ENCODE measurements at regions not wholly inside any gene's neighbourhood (a gene's known extent, or its start where the extent isn't known, plus 50 kb on each side); places are given as distances from the start of the nearest gene placed in this dataset.
"Not testable (repeated sequence)": the region's sequence is repeated elsewhere in the genome, so short reads cannot be mapped to it uniquely, and the experiment has no call there.

- TF ChIP-seq, protein P1, sequence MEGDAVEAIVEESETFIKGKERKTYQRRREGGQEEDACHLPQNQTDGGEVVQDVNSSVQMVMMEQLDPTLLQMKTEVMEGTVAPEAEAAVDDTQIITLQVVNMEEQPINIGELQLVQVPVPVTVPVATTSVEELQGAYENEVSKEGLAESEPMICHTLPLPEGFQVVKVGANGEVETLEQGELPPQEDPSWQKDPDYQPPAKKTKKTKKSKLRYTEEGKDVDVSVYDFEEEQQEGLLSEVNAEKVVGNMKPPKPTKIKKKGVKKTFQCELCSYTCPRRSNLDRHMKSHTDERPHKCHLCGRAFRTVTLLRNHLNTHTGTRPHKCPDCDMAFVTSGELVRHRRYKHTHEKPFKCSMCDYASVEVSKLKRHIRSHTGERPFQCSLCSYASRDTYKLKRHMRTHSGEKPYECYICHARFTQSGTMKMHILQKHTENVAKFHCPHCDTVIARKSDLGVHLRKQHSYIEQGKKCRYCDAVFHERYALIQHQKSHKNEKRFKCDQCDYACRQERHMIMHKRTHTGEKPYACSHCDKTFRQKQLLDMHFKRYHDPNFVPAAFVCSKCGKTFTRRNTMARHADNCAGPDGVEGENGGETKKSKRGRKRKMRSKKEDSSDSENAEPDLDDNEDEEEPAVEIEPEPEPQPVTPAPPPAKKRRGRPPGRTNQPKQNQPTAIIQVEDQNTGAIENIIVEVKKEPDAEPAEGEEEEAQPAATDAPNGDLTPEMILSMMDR (IDR thresholded peaks at IDR 0.05), result not testable (repeated sequence)
- not testable (repeated sequence) for TF ChIP-seq POLR2A (IDR thresholded peaks at IDR 0.05)
Measured at GRCh38 chr7:55702831-55703230, 130.5 kb upstream of the VOPP1 start.
